ENCODE measurements at regions not wholly inside any gene's neighbourhood (a gene's known extent, or its start where the extent isn't known, plus 50 kb on each side); places are given as distances from the start of the nearest gene placed in this dataset.
A peak's percentile ranks its signal among the peaks of the same experiment; 100 is the strongest.
"Not testable (repeated sequence)": the region's sequence is repeated elsewhere in the genome, so short reads cannot be mapped to it uniquely, and the experiment has no call there.

DNA sequence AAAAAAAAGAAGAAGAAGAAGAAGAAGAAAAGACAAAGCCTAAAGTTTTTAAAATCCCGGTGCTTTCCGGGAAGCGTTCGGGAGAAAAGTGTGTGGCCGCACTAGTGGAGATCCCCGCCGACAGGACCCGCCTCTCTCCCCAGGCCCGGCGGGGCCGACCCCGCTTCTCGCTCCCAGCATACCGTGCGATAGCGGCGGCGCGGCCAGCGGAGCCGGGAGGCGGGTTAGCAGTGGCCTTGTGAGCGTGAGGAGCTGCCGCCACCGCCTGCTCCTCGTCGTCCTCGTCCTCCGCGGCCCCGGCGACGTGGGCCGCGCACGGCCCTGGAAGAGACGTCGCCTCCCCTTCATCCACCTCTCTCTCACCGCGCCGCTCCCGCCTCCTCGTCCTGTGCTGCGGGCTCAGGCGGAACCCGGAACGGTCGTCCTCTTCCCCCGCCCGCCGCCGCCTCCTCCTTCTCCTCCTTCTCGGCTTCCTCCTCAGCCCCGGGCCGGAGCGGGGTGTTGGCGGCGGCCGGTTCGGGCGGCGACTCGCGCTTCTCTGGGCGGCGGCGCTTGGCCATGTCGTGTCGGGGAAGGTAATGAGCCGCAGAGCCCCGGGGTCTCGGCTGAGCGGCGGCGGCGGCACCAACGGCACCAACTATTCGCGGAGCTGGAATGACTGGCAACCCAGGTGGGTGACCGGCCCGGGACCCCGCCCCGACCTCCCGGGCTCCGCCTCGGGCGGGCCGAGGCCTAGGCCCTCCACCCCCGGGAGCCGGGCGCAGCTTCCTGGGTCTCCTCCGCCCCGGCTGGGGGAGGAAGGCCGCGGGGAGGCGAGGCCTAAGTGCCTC lies 62.6 kb upstream of the CDR2 start:
- DNase-seq (ENCODE audit: low read depth), result peak; percentile 70

DNA sequence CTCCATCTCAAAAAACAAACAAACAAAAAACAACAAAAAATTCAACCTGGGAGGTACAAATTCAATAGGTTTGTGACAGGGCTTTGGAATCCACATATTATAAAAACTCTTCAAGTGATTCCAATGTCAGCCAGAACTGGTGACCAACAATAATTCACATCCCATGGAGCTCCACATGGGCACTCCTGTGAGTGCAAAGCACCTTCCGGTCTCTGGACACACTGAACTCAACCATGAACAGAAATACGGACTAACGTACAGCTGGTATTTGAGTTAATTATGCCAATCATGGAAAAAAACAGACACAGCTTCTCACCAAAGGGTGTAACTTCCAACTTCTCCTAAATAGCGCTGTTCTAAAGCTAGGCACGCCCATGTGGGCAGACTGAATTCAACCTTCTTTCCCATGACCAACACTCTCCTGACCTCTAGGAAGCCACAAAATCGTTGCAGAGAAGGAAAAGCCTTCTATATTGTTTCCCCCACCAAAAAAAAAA lies 62.0 kb upstream of the CDR2 start:
- not testable (repeated sequence) for DNase-seq (ENCODE audit: low read depth)

GRCh38 chr16:22431314-22431713 lies 56.9 kb upstream of the CDR2 start:
- not testable (repeated sequence) for DNase-seq (ENCODE audit: low read depth)

GRCh38 chr16:22428654-22429053 lies 54.2 kb upstream of the CDR2 start:
- DNase-seq (ENCODE audit: low read depth), result no peak

GRCh38 chr16:22427556-22427955 lies 53.1 kb upstream of the CDR2 start:
- DNase-seq (ENCODE audit: low read depth), result no peak

GRCh38 chr16:22425847-22426246 lies 51.4 kb upstream of the CDR2 start:
- DNase-seq (ENCODE audit: low read depth), result no peak

- no peak for DNase-seq (ENCODE audit: low read depth)
Measured at GRCh38 chr16:22425036-22425801, 50.8 kb upstream of the CDR2 start.

GRCh38 chr16:22424161-22424937 lies 49.9 kb upstream of the CDR2 start:
- DNase-seq (ENCODE audit: low read depth), result no peak

Data from HT1080 (cell line).